ENCODE measurements at regions not wholly inside any gene's neighbourhood (a gene's known extent, or its start where the extent isn't known, plus 50 kb on each side); places are given as distances from the start of the nearest gene placed in this dataset.

DNA sequence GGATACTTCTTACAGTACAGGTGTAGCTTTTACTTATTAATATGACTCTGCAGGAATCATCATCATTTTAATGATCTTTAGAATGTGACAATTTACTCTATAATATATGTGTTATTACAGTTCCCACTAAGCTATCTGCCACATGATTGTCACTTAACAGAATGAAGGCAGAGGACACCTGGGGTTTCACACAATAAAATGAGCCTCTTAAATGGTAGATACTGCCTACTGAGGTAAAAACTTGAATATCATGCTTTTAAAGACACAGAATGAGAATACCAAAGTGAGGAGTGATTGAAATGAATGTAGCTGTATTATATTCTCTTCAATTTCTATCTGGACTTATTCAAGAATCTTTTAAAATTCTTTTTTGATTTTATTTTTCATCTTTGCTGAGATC lies 1255.3 kb upstream of the LRRN3 start:
- TF ChIP-seq, protein P1, sequence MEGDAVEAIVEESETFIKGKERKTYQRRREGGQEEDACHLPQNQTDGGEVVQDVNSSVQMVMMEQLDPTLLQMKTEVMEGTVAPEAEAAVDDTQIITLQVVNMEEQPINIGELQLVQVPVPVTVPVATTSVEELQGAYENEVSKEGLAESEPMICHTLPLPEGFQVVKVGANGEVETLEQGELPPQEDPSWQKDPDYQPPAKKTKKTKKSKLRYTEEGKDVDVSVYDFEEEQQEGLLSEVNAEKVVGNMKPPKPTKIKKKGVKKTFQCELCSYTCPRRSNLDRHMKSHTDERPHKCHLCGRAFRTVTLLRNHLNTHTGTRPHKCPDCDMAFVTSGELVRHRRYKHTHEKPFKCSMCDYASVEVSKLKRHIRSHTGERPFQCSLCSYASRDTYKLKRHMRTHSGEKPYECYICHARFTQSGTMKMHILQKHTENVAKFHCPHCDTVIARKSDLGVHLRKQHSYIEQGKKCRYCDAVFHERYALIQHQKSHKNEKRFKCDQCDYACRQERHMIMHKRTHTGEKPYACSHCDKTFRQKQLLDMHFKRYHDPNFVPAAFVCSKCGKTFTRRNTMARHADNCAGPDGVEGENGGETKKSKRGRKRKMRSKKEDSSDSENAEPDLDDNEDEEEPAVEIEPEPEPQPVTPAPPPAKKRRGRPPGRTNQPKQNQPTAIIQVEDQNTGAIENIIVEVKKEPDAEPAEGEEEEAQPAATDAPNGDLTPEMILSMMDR (conservative IDR thresholded peaks at IDR 0.05; ENCODE audit: low read depth, low read length), result no peak
- no peak overlapping the region for H3K4me3 ChIP-seq (ENCODE audit: low read length)
- DNase-seq (ENCODE audit: low read depth), result no peak

DNA sequence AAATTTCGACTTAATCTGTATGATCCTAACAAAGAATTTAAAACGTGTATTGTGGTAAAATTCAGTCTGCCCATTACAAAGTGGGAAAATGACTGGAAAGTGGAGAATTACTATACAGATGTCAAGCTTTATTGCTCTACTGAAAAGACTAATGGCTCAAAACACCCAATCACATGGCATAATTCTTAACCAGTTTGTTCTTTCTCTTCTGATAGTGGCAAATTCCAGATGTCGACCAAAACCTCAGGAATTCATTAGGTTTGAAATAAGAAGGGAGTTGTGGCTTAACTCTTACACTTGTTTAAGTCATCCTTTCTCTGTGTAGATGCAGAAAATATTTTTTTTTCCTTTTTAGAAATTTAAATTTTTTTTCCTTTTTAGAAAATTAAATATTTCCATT lies 1254.9 kb upstream of the LRRN3 start:
- TF ChIP-seq, protein P1 (conservative IDR thresholded peaks at IDR 0.05; ENCODE audit: low read depth, low read length), result no peak
- no peak for DNase-seq (ENCODE audit: low read depth)
- H3K4me3 ChIP-seq (ENCODE audit: low read length), result no peak overlapping the region

DNA sequence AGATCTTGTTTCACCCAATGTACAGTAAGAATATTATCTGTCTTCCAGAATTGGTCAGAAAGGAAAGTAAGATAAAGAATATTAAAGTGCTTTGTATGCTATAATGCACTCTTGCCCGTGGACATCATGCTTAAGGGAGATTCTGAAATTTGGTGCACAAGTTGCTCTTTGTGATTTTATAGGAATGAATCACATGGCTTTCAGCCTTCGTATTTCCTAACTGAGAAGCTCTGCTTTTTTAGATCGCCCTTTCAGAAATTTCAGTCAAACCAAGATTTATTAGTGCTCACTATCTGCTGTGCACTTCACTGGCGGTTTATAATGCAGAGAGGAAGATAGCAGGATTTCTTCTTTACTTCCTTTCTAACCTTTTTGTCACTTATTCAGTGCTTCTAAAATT lies 1248.5 kb upstream of the LRRN3 start:
- TF ChIP-seq, protein P1 (conservative IDR thresholded peaks at IDR 0.05; ENCODE audit: low read depth, low read length), result no peak
- no peak overlapping the region for H3K4me3 ChIP-seq (ENCODE audit: low read length)
- no peak for DNase-seq (ENCODE audit: low read depth)

DNA sequence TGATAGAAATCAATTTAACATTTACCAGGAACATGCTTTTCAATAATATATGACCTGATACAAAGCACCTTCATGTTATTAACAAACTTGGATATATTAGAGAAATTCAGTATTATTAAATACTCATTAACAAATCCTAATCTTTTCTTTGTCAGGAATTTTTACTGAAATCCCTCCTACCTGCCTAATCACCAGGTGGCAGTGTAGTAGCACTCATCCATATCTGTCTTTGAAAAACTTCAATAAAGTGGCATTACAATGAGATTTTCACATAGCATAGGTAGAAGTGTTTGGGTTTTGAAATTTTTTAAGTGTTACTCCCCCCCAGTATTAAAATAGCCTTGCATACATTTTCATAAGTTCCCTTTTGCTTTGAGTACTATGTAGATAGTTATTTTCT lies 1246.6 kb upstream of the LRRN3 start:
- DNase-seq (ENCODE audit: low read depth), result peak; percentile 5
- no peak overlapping the region for H3K4me3 ChIP-seq (ENCODE audit: low read length)
- TF ChIP-seq, protein P1 (conservative IDR thresholded peaks at IDR 0.05; ENCODE audit: low read depth, low read length), result peak; percentile 75

DNA sequence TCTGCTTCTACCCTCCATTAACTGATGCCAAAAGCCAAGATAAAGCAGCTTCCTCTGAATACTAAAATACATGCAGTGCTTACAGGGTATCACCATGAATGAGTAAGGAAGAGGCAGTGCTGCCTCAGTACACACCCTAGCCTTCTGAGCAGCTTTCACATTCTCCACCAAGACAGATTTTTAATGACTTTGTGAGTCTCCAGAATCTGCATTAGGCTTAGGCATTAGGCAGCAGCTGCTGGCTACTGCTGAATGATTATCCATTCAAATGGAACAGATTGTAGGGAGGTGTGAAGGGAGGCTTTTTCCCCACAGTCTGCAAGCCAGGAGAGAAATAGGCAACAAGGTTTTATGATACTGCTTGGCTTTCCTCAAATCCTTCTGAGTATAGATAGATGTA lies 1226.7 kb upstream of the LRRN3 start:
- TF ChIP-seq, protein P1 (conservative IDR thresholded peaks at IDR 0.05; ENCODE audit: low read depth, low read length), result no peak
- no peak overlapping the region for H3K4me3 ChIP-seq (ENCODE audit: low read length)
- DNase-seq (ENCODE audit: low read depth), result no peak

DNA sequence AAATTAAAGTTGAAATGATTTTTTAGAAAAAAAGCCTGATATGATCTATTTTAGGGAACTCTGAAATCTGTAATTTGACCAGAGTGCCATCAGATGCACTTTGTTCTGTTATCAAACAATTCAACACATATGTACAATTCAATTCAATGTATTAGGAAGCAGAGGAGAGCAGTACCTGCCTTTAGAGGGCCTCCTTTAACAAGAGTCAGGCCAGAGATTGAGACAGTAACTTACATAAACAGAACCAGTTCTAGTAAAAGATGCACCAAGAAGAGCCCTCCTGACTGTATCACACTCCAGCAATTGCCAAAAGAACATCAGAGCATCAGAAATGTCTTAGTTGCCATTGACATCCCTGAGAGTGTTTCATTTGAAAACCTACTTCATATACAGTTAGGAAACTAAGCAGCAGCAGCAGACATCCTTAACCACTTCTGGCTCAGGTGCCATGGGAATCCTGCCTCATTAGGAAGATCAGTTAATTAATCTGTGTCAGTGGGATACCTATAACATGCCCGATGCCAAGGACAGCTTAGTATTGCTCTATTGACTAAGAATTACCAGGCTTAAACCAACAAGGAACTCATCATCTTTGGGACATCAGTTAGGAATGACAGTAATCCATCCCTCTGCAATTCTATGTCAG lies 1222.6 kb upstream of the LRRN3 start:
- no peak for DNase-seq (ENCODE audit: low read depth)
- TF ChIP-seq, protein P1 (conservative IDR thresholded peaks at IDR 0.05; ENCODE audit: low read depth, low read length), result no peak
- H3K4me3 ChIP-seq (ENCODE audit: low read length), result no peak overlapping the region

DNA sequence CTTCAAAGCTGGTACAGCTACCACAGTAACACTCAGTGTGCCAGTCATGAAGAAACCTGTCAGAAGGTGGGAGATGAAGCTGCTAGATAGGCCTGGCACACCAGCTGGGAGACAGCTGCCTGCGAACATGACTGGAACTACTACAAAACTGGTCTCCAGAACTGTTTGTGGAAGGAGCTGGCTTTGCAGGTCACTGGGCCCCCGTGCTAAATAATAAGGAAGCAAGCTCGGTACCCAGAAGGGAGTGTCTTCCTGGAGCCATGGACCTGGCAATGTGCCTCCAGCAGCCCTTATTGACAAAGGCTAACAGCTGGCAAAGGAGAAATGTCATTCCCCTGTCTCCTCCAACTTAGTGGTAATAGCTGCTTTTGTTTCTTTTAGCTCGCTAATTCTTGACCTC lies 1217.6 kb upstream of the LRRN3 start:
- H3K4me3 ChIP-seq (ENCODE audit: low read length), result no peak overlapping the region
- DNase-seq (ENCODE audit: low read depth), result no peak
- TF ChIP-seq, protein P1 (conservative IDR thresholded peaks at IDR 0.05; ENCODE audit: low read depth, low read length), result no peak
